Liver (tissue), 8 donors: ENCODE measurements at regions not wholly inside any gene's neighbourhood (a gene's known extent, or its start where the extent isn't known, plus 50 kb on each side); places are given as distances from the start of the nearest gene placed in this dataset.

Experiments
- DNase-seq: peaks from one replicate; pipeline ENCODE4 v3.0.0-alpha.2; 2017; ENCODE audit warnings: low spot score
- H3K27ac ChIP-seq, 2 donors: one replicate each; pipeline ENCODE4 v1.7.0; 2013; ENCODE audit warnings: inconsistent platforms in 2 of 2, low read length in 2 of 2, control low read depth in 1 of 2, low read depth in 1 of 2, mild to moderate bottlenecking in 1 of 2
- H3K27me3 ChIP-seq, 4 donors: one replicate each; pipeline versions ENCODE4 v1.6.1 to v1.7.0; 2013; ENCODE audit warnings: low read length in 3 of 4, inconsistent platforms in 1 of 4, mild to moderate bottlenecking in 1 of 4, moderate library complexity in 1 of 4; ENCODE audit not compliant: control insufficient read depth in 4 of 4, insufficient read depth in 4 of 4
- H3K36me3 ChIP-seq, 4 donors: one replicate each; pipeline versions ENCODE4 v1.6.1 to v1.7.0; 2013; ENCODE audit warnings: low read length in 3 of 4, mild to moderate bottlenecking in 3 of 4, low read depth in 1 of 4, moderate library complexity in 1 of 4; ENCODE audit not compliant: control insufficient read depth in 4 of 4, insufficient read depth in 3 of 4
- H3K4me1 ChIP-seq, 4 donors: one replicate each; pipeline versions ENCODE4 v1.6.1 to v1.7.0; 2013; ENCODE audit warnings: low read length in 3 of 4, mild to moderate bottlenecking in 3 of 4, moderate library complexity in 1 of 4; ENCODE audit not compliant: control insufficient read depth in 4 of 4, insufficient read depth in 4 of 4
- H3K4me3 ChIP-seq, 3 donors: one replicate each; pipeline versions ENCODE4 v1.6.1 to v1.7.0; 2013; ENCODE audit warnings: low read length in 3 of 3, control low read depth in 1 of 3, low read depth in 1 of 3, mild to moderate bottlenecking in 1 of 3
- H3K9ac ChIP-seq, 2 donors: one replicate each; pipeline ENCODE4 v1.7.0; 2013; ENCODE audit warnings: low read length in 2 of 2, mild to moderate bottlenecking in 2 of 2, moderate library complexity in 2 of 2, control low read depth in 1 of 2, low read depth in 1 of 2
- H3K9me3 ChIP-seq, 4 donors: one replicate each; pipeline versions ENCODE4 v1.6.1 to v1.7.0; 2013; ENCODE audit warnings: low read length in 3 of 4; ENCODE audit not compliant: control insufficient read depth in 4 of 4
- FOXA2 ChIP-seq: IDR thresholded peaks from 2 replicates; pipeline ENCODE4 v1.6.1; 2016; ENCODE audit warnings: antibody characterized with exemption
- HNF4A ChIP-seq, 2 donors: conservative IDR thresholded peaks; 2 replicates each; pipeline ENCODE4 v1.6.1; 2016; ENCODE audit warnings: antibody characterized with exemption in 2 of 2, mild to moderate bottlenecking in 2 of 2
- JUND ChIP-seq, 2 donors: IDR thresholded peaks; 2 replicates each; pipeline ENCODE4 v1.6.1; 2016; ENCODE audit warnings: antibody characterized with exemption in 2 of 2
- NR2F2 ChIP-seq: IDR thresholded peaks from 2 replicates; pipeline ENCODE4 v1.6.1; 2016; ENCODE audit warnings: antibody characterized with exemption
- SP1 ChIP-seq: IDR thresholded peaks from 2 replicates; pipeline ENCODE4 v1.6.1; 2018; ENCODE audit warnings: antibody characterized with exemption, mild to moderate bottlenecking
- TAF1 ChIP-seq: conservative IDR thresholded peaks from 2 replicates; pipeline ENCODE4 v1.6.1; 2016; ENCODE audit warnings: antibody characterized with exemption, mild to moderate bottlenecking
- WGBS: extraction: QIAGEN DNeasy Blood & Tissue Kit; methylation state at CpG from one replicate; pipeline ENCODE4 v1.1.7; 2013; 5-methylcytosine and 5-hydroxymethylcytosine counted together
- TF ChIP-seq, protein P1 (sequence below): IDR thresholded peaks from 2 replicates; pipeline ENCODE4 v1.6.1; 2016; ENCODE audit warnings: antibody characterized with exemption
- TF ChIP-seq, protein P2 (sequence below): fragments of 150-350 bp; IDR thresholded peaks from 2 replicates; pipeline ENCODE4 v1.5.1; 2017; ENCODE audit warnings: improper control_type of control experiment, low read depth, low read length; ENCODE audit not compliant: missing input control
- TF ChIP-seq, protein P3 (sequence below): IDR thresholded peaks from 2 replicates; pipeline ENCODE4 v1.6.1; 2016; ENCODE audit warnings: antibody characterized with exemption
- donor health status: healthy.
- donor health status: healthy.
- donor health status: healthy.
- donor health status: healthy.
- donor health status: healthy.

DNA sequence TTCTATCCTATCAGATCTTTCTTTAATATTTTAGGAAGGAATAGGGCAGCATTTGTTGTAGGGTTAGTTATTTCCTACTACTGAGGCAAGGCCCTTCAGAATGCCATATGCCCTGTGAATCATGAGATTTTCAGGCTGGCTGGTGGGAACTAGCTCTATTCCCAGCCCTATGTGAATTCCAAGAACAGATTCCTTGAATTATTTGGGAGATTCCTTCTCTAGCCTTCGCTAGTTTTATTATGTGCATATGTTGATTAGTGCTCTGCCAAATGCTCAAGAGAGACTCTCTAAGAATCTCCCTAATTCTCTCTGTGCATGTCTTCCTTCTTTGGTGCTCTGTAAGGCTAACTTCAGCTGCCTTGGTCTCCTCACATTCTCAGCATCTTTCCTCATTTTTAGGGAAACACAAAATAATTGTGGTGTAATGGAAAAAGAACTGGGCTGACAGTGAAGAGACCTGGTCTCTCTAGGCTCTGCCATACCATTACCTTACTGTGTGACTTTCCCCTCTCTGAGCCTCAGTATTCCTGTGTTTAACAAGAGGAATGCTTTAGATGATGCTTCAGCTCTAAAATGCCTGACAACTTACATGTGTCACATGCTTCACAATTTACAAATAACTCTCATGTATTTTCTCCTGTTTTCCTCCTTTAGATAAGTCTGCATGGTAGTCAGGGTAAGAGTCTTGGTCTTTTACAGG, 79.7 kb downstream of the VMA21 start:
- no peak for DNase-seq
- Histone ChIP-seq H3K4me1 (no peaks in the 10 kb centered on the region), H3K4me3 (no peak overlapping the region), H3K36me3 (no peaks in the 10 kb centered on the region), H3K27ac (no peak overlapping the region), H3K9ac (no peak overlapping the region), H3K27me3 (no peaks in the 10 kb centered on the region), H3K9me3 (no peaks in the 10 kb centered on the region)
- 59% methylated on average over 1 of the region's 1 CpG for WGBS
- no peak for TF ChIP-seq SP1
- TF ChIP-seq, protein P1, sequence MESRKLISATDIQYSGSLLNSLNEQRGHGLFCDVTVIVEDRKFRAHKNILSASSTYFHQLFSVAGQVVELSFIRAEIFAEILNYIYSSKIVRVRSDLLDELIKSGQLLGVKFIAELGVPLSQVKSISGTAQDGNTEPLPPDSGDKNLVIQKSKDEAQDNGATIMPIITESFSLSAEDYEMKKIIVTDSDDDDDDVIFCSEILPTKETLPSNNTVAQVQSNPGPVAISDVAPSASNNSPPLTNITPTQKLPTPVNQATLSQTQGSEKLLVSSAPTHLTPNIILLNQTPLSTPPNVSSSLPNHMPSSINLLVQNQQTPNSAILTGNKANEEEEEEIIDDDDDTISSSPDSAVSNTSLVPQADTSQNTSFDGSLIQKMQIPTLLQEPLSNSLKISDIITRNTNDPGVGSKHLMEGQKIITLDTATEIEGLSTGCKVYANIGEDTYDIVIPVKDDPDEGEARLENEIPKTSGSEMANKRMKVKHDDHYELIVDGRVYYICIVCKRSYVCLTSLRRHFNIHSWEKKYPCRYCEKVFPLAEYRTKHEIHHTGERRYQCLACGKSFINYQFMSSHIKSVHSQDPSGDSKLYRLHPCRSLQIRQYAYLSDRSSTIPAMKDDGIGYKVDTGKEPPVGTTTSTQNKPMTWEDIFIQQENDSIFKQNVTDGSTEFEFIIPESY = no peak
- TF ChIP-seq TAF1 = no peak
- TF ChIP-seq, protein P2, sequence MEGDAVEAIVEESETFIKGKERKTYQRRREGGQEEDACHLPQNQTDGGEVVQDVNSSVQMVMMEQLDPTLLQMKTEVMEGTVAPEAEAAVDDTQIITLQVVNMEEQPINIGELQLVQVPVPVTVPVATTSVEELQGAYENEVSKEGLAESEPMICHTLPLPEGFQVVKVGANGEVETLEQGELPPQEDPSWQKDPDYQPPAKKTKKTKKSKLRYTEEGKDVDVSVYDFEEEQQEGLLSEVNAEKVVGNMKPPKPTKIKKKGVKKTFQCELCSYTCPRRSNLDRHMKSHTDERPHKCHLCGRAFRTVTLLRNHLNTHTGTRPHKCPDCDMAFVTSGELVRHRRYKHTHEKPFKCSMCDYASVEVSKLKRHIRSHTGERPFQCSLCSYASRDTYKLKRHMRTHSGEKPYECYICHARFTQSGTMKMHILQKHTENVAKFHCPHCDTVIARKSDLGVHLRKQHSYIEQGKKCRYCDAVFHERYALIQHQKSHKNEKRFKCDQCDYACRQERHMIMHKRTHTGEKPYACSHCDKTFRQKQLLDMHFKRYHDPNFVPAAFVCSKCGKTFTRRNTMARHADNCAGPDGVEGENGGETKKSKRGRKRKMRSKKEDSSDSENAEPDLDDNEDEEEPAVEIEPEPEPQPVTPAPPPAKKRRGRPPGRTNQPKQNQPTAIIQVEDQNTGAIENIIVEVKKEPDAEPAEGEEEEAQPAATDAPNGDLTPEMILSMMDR = no peak
- TF ChIP-seq, protein P3, sequence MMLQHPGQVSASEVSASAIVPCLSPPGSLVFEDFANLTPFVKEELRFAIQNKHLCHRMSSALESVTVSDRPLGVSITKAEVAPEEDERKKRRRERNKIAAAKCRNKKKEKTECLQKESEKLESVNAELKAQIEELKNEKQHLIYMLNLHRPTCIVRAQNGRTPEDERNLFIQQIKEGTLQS = no peak

DNA sequence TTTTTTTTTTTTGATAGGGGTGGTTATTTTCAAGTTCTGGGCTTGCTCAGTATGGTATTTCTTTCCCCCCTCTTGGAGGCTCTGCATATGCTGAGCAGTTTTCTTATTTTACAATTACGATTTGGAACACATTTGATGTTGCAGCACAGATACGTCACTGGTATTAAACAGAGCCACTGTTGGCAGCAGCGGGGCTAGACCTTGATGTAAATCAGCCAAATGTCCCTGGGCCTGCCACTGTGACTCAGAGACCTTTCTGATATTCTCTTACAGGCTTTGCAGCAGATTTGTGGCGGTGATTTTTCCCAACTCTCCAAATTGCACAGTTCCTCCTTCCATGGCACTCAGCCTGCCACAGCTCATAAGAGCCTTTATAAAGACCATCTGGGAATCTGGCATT, 81.1 kb downstream of the VMA21 start:
- Histone ChIP-seq H3K27ac (no peak overlapping the region), H3K4me3 (no peak overlapping the region), H3K9ac (no peak overlapping the region), H3K27me3 (no peaks in the 10 kb centered on the region), H3K9me3 (no peaks in the 10 kb centered on the region), H3K4me1 (no peaks in the 10 kb centered on the region), H3K36me3 (no peaks in the 10 kb centered on the region)
- TF ChIP-seq, protein P2 = no peak
- no peak for TF ChIP-seq HNF4A (conservative IDR thresholded peaks at IDR 0.05)
- no peak for TF ChIP-seq FOXA2
- TF ChIP-seq NR2F2 = no peak
- TF ChIP-seq SP1 = no peak
- TF ChIP-seq, protein P1 = no peak
- no peak for TF ChIP-seq JUND (IDR thresholded peaks at IDR 0.05)
- no peak for DNase-seq
- WGBS = 86% methylated on average over 4 of the region's 4 CpGs
